Naive thymus-derived CD4-positive, alpha-beta T cell (primary cell): ENCODE measurements at regions not wholly inside any gene's neighbourhood (a gene's known extent, or its start where the extent isn't known, plus 50 kb on each side); places are given as distances from the start of the nearest gene placed in this dataset.

Experiments
- ATAC-seq: fragments of 150-1000 bp; cut with Tn5 transposase; 2 replicates; pipeline ENCODE4 v1.10.0; 2021; ENCODE audit warnings: mild to moderate bottlenecking, moderate library complexity
- CTCF ChIA-PET: fragments of 350-600 bp; sonication (Branson Sonifier 250); formaldehyde crosslinking; loops from one replicate; lab custom pipeline; 2021; ENCODE audit warnings: antibody characterized with exemption; lab: Charles Lee
- POLR2A ChIA-PET: fragments of 350-600 bp; sonication (Branson Sonifier 250); formaldehyde crosslinking; loops from one replicate; lab custom pipeline; 2021; ENCODE audit warnings: antibody characterized with exemption, inconsistent platforms; lab: Charles Lee
- DNase-seq, 9 donors: peaks; one replicate each; pipeline versions ENCODE4 v3.0.0 to v3.0.0-alpha.2; 2020 to 2022; ENCODE audit warnings: mixed read lengths in 1 of 9
- H3K27ac ChIP-seq: one replicate; pipeline ENCODE4 v1.7.0; 2013; ENCODE audit warnings: mild to moderate bottlenecking, low read depth, low read length, moderate library complexity
- H3K27me3 ChIP-seq, 2 donors: one replicate each; pipeline ENCODE4 v1.7.0; 2013; ENCODE audit warnings: low read length in 2 of 2, mild to moderate bottlenecking in 2 of 2, moderate library complexity in 2 of 2; ENCODE audit not compliant: control insufficient read depth in 2 of 2, insufficient read depth in 2 of 2
- H3K36me3 ChIP-seq, 3 experiments: 1 replicate in 2 of 3; 2 replicates in 1 of 3; pipeline ENCODE4 v1.7.0; 2013; ENCODE audit warnings: low read length in 3 of 3, mild to moderate bottlenecking in 3 of 3, moderate library complexity in 1 of 3; ENCODE audit not compliant: insufficient read depth in 3 of 3, control insufficient read depth in 2 of 3
- H3K4me1 ChIP-seq, 2 donors: one replicate each; pipeline ENCODE4 v1.7.0; 2013; ENCODE audit warnings: low read length in 2 of 2, mild to moderate bottlenecking in 2 of 2, moderate library complexity in 1 of 2; ENCODE audit not compliant: control insufficient read depth in 2 of 2, insufficient read depth in 2 of 2
- H3K4me3 ChIP-seq: 2 replicates; pipeline ENCODE4 v1.7.0; 2013; ENCODE audit warnings: mild to moderate bottlenecking, low read length
- H3K9me3 ChIP-seq, 3 experiments: 1 replicate in 2 of 3; 2 replicates in 1 of 3; pipeline ENCODE4 v1.7.0; 2013; ENCODE audit warnings: low read length in 3 of 3; ENCODE audit not compliant: control insufficient read depth in 2 of 3
- H3K27ac Mint-ChIP-seq, 9 donors: one replicate each; pipeline ENCODE4 v1.8.0; 2020 to 2022; ENCODE audit warnings: mixed read lengths in 9 of 9, mild to moderate bottlenecking in 8 of 9, moderate library complexity in 5 of 9, inconsistent platforms in 2 of 9
- H3K27me3 Mint-ChIP-seq, 5 donors: one replicate each; pipeline ENCODE4 v1.8.0; 2021 to 2022; ENCODE audit warnings: mixed read lengths in 5 of 5, mild to moderate bottlenecking in 1 of 5
- H3K36me3 Mint-ChIP-seq, 5 donors: one replicate each; pipeline ENCODE4 v1.8.0; 2020 to 2022; ENCODE audit warnings: mixed read lengths in 5 of 5, mild to moderate bottlenecking in 3 of 5, inconsistent platforms in 1 of 5
- H3K4me1 Mint-ChIP-seq, 7 donors: one replicate each; pipeline ENCODE4 v1.8.0; 2020 to 2022; ENCODE audit warnings: mixed read lengths in 7 of 7, mild to moderate bottlenecking in 3 of 7, inconsistent platforms in 1 of 7
- H3K4me3 Mint-ChIP-seq, 10 donors: one replicate each; pipeline ENCODE4 v1.8.0; 2020 to 2022; ENCODE audit warnings: mild to moderate bottlenecking in 10 of 10, mixed read lengths in 10 of 10, moderate library complexity in 6 of 10, inconsistent platforms in 2 of 10
- H3K9me3 Mint-ChIP-seq, 11 donors: one replicate each; pipeline ENCODE4 v1.8.0; 2020 to 2022; ENCODE audit warnings: mixed read lengths in 11 of 11, mild to moderate bottlenecking in 4 of 11, inconsistent platforms in 1 of 11, moderate library complexity in 1 of 11
- intact Hi-C, 2 donors: fragments of 100-400 bp; cut with micrococcal nuclease; formaldehyde crosslinking; loops; one replicate each; pipeline ENCODE4 v1.15.1; 2023

DNA sequence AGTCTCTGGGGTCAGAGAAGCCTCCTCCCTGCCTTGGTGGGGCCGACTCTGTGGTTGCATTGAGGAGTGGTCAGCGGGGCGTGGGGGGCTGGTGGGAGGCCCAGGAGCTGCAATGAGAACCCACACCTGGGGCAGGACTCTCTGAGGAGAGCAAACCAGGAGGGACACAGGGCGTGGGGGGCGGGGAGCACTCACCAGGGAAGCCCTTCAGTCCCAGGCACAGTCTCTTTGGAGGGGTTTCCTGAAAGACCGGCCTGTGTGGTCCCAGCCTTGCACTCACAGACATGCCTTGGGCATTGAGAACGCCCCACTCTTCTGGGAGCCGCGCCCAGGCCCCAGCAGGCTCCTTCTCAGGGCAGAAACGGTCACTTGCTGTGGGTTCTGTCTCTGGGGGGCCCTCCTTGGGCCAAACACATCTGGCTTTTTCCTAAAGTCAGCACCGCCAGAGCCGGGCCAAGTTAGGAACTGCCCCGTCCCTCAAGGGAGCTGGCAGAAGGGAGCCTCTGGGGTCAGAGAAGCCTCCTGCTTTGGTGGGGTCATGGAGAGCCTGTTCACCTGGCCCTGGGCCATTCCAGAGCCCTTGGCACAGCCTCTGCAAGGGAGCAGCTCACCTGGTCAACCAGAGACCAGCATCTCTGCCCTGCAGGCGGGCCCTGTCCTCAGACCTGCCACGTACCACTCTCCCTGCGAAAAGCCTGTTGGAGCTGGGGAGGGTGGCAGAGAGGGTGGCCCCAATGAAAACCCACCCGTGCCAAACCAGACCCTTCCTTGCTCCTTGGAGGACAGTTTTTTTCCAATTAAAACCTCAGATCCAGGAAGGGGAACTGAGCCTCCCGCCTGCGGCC lies 59.9 kb upstream of the TTC34 start:
- Mint-ChIP-seq H3K4me3 (no peak overlapping the region), H3K9me3 (peaks cover 0 to 10% (median 0%) of the 10 kb centered on the region in 11 donors), H3K27me3 (no peaks in the 10 kb centered on the region), H3K36me3 (no peaks in the 10 kb centered on the region), H3K27ac (no peak overlapping the region), H3K4me1 (peaks cover 0 to 9% (median 0%) of the 10 kb centered on the region in 7 donors)
- POLR2A ChIA-PET: no interaction called here
- ATAC-seq: no peak
- Histone ChIP-seq H3K27me3 (no peaks in the 10 kb centered on the region), H3K4me1 (peaks cover 0 to 6% of the 10 kb centered on the region in 2 donors), H3K27ac (no peak overlapping the region), H3K36me3 (no peaks in the 10 kb centered on the region), H3K4me3 (no peak overlapping the region), H3K9me3 (no peaks in the 10 kb centered on the region)
- CTCF ChIA-PET: no interaction called here
- intact Hi-C loops: no loop called here
- no peak for DNase-seq

DNA sequence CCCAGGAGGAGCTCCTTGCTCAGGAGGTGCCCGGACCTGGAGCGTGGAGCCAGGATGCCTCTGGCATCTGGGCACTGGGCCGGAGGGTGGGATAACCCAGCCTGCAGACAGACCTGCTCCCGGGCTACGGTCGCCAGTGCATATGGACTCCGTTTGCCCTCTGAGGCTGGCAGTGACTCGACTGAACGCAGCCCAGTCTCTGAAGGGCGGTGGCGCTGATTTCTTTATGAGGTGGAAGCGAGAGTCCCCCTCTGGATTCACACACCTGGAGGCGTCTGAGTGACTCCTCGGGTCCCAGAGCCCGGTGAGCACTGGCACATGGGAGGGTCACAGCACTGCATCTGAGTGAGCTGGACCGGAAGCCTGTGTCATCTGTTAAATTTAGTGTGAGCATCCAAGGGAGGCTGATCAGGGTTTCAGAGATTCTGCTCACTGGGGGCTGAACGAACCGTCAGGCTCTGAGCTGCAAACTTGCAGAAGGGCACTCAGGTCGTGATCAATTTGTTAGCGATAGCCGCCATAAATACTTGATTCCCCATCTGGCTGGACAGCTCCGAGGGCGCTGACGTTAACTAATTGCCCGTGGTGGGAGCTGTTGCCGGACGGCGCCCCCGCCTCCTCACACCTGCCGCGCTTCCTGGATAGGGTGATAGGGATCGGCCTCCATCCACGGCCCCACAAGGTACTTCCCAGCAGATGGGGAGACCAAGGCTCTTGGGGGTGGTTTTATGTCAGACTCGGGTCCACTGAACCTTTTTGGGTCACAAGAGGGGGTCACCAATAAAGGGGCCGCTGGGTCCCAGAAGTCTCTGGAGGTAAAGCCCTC lies 60.7 kb upstream of the TTC34 start:
- ATAC-seq (no peak), DNase-seq (no peak)
- Histone ChIP-seq H3K27ac (no peak overlapping the region), H3K36me3 (no peaks in the 10 kb centered on the region), H3K27me3 (no peaks in the 10 kb centered on the region), H3K9me3 (no peaks in the 10 kb centered on the region), H3K4me1 (peaks cover 0 to 6% of the 10 kb centered on the region in 2 donors), H3K4me3 (no peak overlapping the region)
- ChIA-PET POLR2A (no interaction called here), CTCF (no interaction called here)
- Mint-ChIP-seq H3K27ac (no peak overlapping the region), H3K36me3 (no peaks in the 10 kb centered on the region), H3K4me1 (peaks cover 0 to 13% (median 0%) of the 10 kb centered on the region in 7 donors), H3K27me3 (no peaks in the 10 kb centered on the region), H3K9me3 (peaks cover 0 to 10% (median 0%) of the 10 kb centered on the region in 11 donors), H3K4me3 (no peak overlapping the region)
- intact Hi-C loops: no loop called here

DNA sequence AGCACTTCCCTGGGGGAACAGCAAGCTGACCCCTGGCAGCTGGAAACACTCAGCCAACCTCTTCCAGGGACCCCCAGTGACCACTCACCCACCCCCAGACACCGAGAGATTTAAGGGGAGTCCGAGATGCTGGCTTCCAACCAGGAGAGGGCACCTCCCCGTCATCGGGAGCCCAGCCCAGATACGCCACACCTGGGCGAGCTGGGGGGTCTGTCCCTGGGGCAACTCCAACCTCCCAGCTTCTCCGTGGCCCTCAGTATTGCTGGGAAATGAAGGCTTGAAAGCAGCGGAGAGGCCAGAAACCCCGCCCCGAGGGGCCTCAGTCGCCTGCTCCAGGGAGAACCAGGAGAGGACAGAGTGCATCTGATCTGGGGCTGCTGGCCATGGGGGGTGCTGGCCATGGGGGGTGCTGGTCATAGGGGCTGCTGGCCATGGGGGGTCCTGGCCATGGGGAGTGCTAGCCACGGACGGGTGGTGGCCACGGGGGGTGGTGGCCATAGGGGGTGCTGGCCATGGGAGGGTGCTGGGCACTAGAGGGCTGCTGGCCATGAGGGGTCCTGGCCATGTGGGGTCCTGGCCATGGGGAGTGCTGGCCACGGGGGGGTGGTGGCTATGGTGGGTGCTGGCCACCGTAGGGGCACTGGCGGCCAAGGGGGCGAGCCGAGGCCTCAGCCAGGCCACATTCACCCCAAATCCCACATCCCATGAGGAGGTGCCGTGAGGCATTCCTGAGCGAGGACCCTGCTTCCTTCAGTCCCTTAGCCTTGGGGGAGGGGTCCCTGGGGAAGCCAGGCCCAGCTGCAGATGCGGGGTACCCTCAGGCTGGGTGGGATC lies 61.5 kb upstream of the TTC34 start:
- no peaks in the 10 kb centered on the region for H3K9me3 ChIP-seq
- H3K4me3 Mint-ChIP-seq: peak overlapping the region in 2 of 10 donors; percentile 16 to 55
- ATAC-seq (no peak), DNase-seq (no peak)
- peaks cover 0 to 6% of the 10 kb centered on the region in 2 donors for H3K4me1 ChIP-seq
- peaks cover 0 to 10% (median 0%) of the 10 kb centered on the region in 11 donors for H3K9me3 Mint-ChIP-seq
- no peaks in the 10 kb centered on the region for H3K36me3 Mint-ChIP-seq
- ChIA-PET CTCF (no interaction called here), POLR2A (interaction anchor here (1.4 kb wide), 1 partner anchor 33 kb away, joined by 3 read pairs; no protein-coding TSS in a partner anchor)
- peaks cover 0 to 15% (median 0%) of the 10 kb centered on the region in 7 donors for H3K4me1 Mint-ChIP-seq
- H3K27ac Mint-ChIP-seq: no peak overlapping the region
- no peaks in the 10 kb centered on the region for H3K36me3 ChIP-seq
- no peak overlapping the region for H3K27ac ChIP-seq
- no peaks in the 10 kb centered on the region for H3K27me3 ChIP-seq
- H3K27me3 Mint-ChIP-seq: no peaks in the 10 kb centered on the region
- intact Hi-C loops: no loop called here
- no peak overlapping the region for H3K4me3 ChIP-seq

DNA sequence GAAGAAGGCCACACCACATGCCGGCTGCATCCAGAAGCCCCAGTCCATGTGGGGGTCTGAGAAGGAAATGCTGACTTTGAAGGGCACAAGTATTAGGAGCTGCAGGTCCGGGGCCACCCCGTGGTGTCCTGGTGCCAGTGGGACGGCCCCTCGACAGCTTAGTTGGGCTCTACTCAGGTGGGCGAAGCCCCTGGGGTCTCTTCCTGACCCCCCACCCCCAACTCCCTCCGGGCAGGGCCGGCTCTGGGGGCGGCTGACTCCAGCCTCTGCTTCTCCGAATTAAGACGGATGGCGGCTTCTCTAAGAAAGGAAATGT lies 62.1 kb upstream of the TTC34 start:
- CTCF ChIA-PET: no interaction called here
- Histone ChIP-seq H3K27me3 (no peaks in the 10 kb centered on the region), H3K9me3 (no peaks in the 10 kb centered on the region), H3K4me1 (peaks cover 0 to 6% of the 10 kb centered on the region in 2 donors), H3K27ac (no peak overlapping the region), H3K36me3 (no peaks in the 10 kb centered on the region), H3K4me3 (no peak overlapping the region)
- Mint-ChIP-seq H3K27ac (no peak overlapping the region), H3K4me3 (peak overlapping the region in 2 of 10 donors; percentile 16 to 55), H3K9me3 (peaks cover 0 to 7% (median 0%) of the 10 kb centered on the region in 11 donors), H3K4me1 (peaks cover 0 to 10% (median 0%) of the 10 kb centered on the region in 7 donors), H3K36me3 (no peaks in the 10 kb centered on the region), H3K27me3 (no peaks in the 10 kb centered on the region)
- DNase-seq: no peak
- ATAC-seq: no peak
- POLR2A ChIA-PET: interaction anchor here (1.4 kb wide), 1 partner anchor 32 kb away, joined by 3 read pairs; no protein-coding TSS in a partner anchor
- intact Hi-C loops: no loop called here

DNA sequence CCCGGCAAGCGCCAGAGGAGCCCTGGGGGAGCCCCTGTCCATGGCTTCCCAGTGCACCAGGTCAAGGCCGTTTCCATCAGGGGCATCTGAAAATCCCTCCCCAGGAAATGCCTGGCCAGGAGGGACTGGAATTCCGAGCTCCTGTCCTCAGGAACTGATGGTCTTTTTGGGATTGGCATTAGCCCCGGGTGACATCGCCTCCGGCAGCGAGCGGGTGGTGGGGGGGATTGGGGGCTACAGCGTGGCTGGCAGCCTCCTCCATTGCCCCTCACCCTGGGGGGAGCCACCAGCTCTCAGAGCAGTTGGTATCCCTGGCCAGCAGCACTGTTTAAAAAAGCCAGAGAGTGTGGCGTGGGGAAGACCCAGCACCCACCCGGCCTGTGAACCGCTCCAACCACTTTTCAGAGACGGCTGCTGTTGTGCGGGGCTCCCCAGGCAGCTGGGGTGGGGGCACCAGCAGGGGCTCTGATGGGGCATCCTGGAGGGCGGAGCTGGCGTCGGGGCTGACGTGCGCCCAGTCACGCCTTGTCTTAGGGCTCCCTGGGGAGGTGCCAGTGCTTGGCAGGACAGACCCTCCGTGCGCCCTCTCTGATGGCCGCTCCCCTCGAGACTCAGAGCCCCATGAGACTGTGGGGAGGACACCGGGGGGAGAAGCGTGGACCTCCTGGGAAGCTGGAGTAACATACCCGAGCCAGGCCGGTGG lies 62.9 kb upstream of the TTC34 start:
- no peaks in the 10 kb centered on the region for H3K9me3 ChIP-seq
- peaks cover 0 to 6% of the 10 kb centered on the region in 2 donors for H3K4me1 ChIP-seq
- peak overlapping the region in 2 of 10 donors; percentile 35 to 55 for H3K4me3 Mint-ChIP-seq
- no peaks in the 10 kb centered on the region for H3K9me3 Mint-ChIP-seq
- peaks cover 0 to 5% (median 0%) of the 10 kb centered on the region in 7 donors for H3K4me1 Mint-ChIP-seq
- H3K27ac ChIP-seq: no peak overlapping the region
- H3K27me3 Mint-ChIP-seq: no peaks in the 10 kb centered on the region
- H3K36me3 Mint-ChIP-seq: no peaks in the 10 kb centered on the region
- intact Hi-C loops: no loop called here
- ATAC-seq: no peak
- H3K27ac Mint-ChIP-seq: no peak overlapping the region
- POLR2A ChIA-PET: interaction anchor here (1.4 kb wide), 1 partner anchor 31 kb away, joined by 3 read pairs; no protein-coding TSS in a partner anchor
- no peaks in the 10 kb centered on the region for H3K27me3 ChIP-seq
- CTCF ChIA-PET: no interaction called here
- no peak overlapping the region for H3K4me3 ChIP-seq
- DNase-seq: no peak
- no peaks in the 10 kb centered on the region for H3K36me3 ChIP-seq

DNA sequence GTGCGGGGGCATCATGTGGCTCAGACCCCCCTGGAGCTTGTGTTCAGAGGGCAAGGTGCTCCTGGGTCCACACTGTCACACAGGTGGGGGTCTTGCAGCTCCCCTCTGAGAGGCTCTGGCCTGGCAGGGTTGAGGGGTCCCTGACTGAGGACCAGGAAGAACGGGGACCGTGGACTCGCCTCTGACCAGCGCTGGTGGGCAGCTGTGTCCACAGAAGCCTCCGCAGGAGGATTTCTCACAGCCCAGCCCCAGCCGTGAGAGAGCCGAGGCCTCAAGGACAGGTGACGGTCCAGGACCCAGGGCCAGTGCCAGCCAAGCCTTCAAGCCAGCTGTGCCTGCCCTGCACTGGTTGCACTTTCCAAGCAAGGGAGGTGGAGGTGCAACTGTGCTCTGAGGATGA lies 63.5 kb upstream of the TTC34 start:
- Histone ChIP-seq H3K4me3 (no peak overlapping the region), H3K27me3 (no peaks in the 10 kb centered on the region), H3K36me3 (no peaks in the 10 kb centered on the region), H3K4me1 (peaks cover 0 to 6% of the 10 kb centered on the region in 2 donors), H3K9me3 (no peaks in the 10 kb centered on the region), H3K27ac (no peak overlapping the region)
- Mint-ChIP-seq H3K4me3 (no peak overlapping the region), H3K4me1 (peaks cover 0 to 5% (median 0%) of the 10 kb centered on the region in 7 donors), H3K27me3 (no peaks in the 10 kb centered on the region), H3K9me3 (no peaks in the 10 kb centered on the region), H3K27ac (peak overlapping the region in 2 of 9 donors; percentile 59 to 76), H3K36me3 (no peaks in the 10 kb centered on the region)
- no peak for DNase-seq
- ChIA-PET CTCF (no interaction called here), POLR2A (no interaction called here)
- intact Hi-C loops: no loop called here
- ATAC-seq: no peak
